ENCODE measurements at regions not wholly inside any gene's neighbourhood (a gene's known extent, or its start where the extent isn't known, plus 50 kb on each side); places are given as distances from the start of the nearest gene placed in this dataset.
"Not testable (repeated sequence)": the region's sequence is repeated elsewhere in the genome, so short reads cannot be mapped to it uniquely, and the experiment has no call there.

DNA sequence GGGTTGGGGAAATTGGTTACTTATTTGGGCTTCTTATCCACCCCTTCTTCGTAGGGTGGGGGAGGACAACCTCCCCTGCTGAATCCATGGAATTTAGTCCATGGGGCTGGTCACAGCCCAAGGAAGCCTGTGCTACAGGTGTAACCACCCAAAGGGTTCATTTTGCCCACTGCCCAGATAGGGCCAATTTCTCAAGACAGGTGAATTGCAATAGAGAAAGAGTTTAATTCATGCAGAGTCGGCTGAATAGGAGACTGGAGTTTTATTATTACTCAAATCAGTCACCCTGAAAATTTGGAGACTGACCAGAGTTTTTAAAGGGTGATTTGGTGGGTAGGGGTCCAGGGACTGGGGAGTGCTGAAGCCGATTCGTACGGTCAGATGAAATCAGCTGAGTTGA, 101.5 kb upstream of the HS3ST2 start:
- Histone ChIP-seq H3K4me3 (ENCODE audit: low read length) (no peak overlapping the region), H3K4me2 (ENCODE audit: low read depth, low read length) (no peak overlapping the region)
- no peak for TF ChIP-seq EZH2 (optimal IDR thresholded peaks at IDR 0.05; ENCODE audit: low read depth, low read length)
- no peak for TF ChIP-seq EZH2phosphoT487 (IDR thresholded peaks at IDR 0.05; ENCODE audit: low read length)
- TF ChIP-seq, protein P1, sequence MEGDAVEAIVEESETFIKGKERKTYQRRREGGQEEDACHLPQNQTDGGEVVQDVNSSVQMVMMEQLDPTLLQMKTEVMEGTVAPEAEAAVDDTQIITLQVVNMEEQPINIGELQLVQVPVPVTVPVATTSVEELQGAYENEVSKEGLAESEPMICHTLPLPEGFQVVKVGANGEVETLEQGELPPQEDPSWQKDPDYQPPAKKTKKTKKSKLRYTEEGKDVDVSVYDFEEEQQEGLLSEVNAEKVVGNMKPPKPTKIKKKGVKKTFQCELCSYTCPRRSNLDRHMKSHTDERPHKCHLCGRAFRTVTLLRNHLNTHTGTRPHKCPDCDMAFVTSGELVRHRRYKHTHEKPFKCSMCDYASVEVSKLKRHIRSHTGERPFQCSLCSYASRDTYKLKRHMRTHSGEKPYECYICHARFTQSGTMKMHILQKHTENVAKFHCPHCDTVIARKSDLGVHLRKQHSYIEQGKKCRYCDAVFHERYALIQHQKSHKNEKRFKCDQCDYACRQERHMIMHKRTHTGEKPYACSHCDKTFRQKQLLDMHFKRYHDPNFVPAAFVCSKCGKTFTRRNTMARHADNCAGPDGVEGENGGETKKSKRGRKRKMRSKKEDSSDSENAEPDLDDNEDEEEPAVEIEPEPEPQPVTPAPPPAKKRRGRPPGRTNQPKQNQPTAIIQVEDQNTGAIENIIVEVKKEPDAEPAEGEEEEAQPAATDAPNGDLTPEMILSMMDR (IDR thresholded peaks at IDR 0.05; ENCODE audit: low read length), result no peak

DNA sequence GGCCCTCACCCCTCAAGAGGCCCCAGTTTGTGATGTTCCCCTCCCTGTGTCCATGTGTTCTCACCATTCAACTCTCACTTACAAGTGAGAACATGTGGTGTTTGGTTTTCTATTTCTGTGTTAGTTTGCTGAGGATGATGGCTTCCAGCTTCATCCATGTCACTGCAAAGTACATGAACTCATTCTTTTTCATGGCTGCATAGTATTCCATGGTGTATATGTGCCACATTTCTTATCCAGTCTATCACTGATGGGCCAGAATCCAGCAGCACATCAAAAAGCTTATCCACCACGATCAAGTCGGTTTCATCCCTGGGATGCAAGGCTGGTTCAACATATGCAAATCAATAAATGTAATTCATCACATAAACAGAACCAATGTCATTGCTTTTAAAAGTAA, 95.4 kb upstream of the HS3ST2 start:
- not testable (repeated sequence) for H3K9ac ChIP-seq (ENCODE audit: low read length); H3K27me3 ChIP-seq (replicated peaks; ENCODE audit: insufficient read depth, low read length); H4K20me1 ChIP-seq (ENCODE audit: insufficient read depth, low read length); H3K4me3 ChIP-seq (ENCODE audit: low read length); H3K4me2 ChIP-seq (ENCODE audit: low read depth, low read length); H3K9me2 ChIP-seq (replicated peaks; ENCODE audit: insufficient read depth, low read length); H3K36me3 ChIP-seq (replicated peaks; ENCODE audit: insufficient read depth, low read length); H3K4me1 ChIP-seq (ENCODE audit: low read length); H3K79me2 ChIP-seq (ENCODE audit: low read length); H3K27ac ChIP-seq (ENCODE audit: low read length); H2AFZ ChIP-seq (ENCODE audit: low read length); H3K9me3 ChIP-seq (replicated peaks; ENCODE audit: insufficient read depth, low read length); DNase-seq; H3F3A ChIP-seq (ENCODE audit: insufficient read depth, low read length)

More for the DNA sequence above, 101.5 kb upstream of the HS3ST2 start:
- H3K27me3 ChIP-seq (replicated peaks; ENCODE audit: insufficient read depth, low read length), result no peaks in the 10 kb centered on the region
- H2AFZ ChIP-seq (ENCODE audit: low read length), result no peak overlapping the region
- DNase-seq, result no peak
- no peaks in the 10 kb centered on the region for H3K4me1 ChIP-seq (ENCODE audit: low read length)
- no peaks in the 10 kb centered on the region for H3K79me2 ChIP-seq (ENCODE audit: low read length)
- no peak overlapping the region for H3K9ac ChIP-seq (ENCODE audit: low read length)
- H3K9me2 ChIP-seq (replicated peaks; ENCODE audit: insufficient read depth, low read length), result no peaks in the 10 kb centered on the region
- no peak overlapping the region for H3K27ac ChIP-seq (ENCODE audit: low read length)
- H3F3A ChIP-seq (ENCODE audit: insufficient read depth, low read length), result no peaks in the 10 kb centered on the region
- no peaks in the 10 kb centered on the region for H4K20me1 ChIP-seq (ENCODE audit: insufficient read depth, low read length)
- H3K9me3 ChIP-seq (replicated peaks; ENCODE audit: insufficient read depth, low read length), result no peaks in the 10 kb centered on the region
- no peaks in the 10 kb centered on the region for H3K36me3 ChIP-seq (replicated peaks; ENCODE audit: insufficient read depth, low read length)

DNA sequence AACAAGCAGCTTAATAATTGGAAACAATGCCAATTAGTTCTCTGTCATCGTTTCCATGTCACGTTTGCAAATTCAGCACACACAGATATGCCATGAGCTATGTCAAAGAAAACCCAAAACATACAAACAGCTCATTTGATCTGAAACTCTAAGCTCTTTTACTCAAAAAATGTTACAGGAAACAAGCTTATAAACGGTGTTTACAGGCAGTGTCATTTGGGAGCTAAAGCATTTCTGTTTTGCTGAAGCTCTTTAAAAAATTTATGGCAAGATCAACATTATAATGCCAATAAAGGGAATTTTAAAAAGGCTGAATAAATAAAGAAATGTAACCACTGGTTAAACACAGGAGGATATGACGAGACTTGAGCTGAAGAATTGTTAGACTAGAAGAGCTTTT, 94.0 kb upstream of the HS3ST2 start:
- Histone ChIP-seq H3F3A (ENCODE audit: insufficient read depth, low read length) (no peaks in the 10 kb centered on the region), H3K4me1 (ENCODE audit: low read length) (no peaks in the 10 kb centered on the region), H3K4me3 (ENCODE audit: low read length) (no peak overlapping the region), H3K9ac (ENCODE audit: low read length) (no peak overlapping the region), H3K4me2 (ENCODE audit: low read depth, low read length) (no peak overlapping the region), H3K27me3 (replicated peaks; ENCODE audit: insufficient read depth, low read length) (no peaks in the 10 kb centered on the region), H2AFZ (ENCODE audit: low read length) (no peak overlapping the region), H3K36me3 (replicated peaks; ENCODE audit: insufficient read depth, low read length) (no peaks in the 10 kb centered on the region), H3K79me2 (ENCODE audit: low read length) (no peaks in the 10 kb centered on the region), H3K9me2 (replicated peaks; ENCODE audit: insufficient read depth, low read length) (no peaks in the 10 kb centered on the region), H3K9me3 (replicated peaks; ENCODE audit: insufficient read depth, low read length) (no peaks in the 10 kb centered on the region), H4K20me1 (ENCODE audit: insufficient read depth, low read length) (no peaks in the 10 kb centered on the region), H3K27ac (ENCODE audit: low read length) (no peak overlapping the region)
- TF ChIP-seq EZH2 (optimal IDR thresholded peaks at IDR 0.05; ENCODE audit: low read depth, low read length) (no peak), EZH2phosphoT487 (IDR thresholded peaks at IDR 0.05; ENCODE audit: low read length) (no peak)
- TF ChIP-seq, protein P1 (IDR thresholded peaks at IDR 0.05; ENCODE audit: low read length), result no peak
- DNase-seq, result no peak

DNA sequence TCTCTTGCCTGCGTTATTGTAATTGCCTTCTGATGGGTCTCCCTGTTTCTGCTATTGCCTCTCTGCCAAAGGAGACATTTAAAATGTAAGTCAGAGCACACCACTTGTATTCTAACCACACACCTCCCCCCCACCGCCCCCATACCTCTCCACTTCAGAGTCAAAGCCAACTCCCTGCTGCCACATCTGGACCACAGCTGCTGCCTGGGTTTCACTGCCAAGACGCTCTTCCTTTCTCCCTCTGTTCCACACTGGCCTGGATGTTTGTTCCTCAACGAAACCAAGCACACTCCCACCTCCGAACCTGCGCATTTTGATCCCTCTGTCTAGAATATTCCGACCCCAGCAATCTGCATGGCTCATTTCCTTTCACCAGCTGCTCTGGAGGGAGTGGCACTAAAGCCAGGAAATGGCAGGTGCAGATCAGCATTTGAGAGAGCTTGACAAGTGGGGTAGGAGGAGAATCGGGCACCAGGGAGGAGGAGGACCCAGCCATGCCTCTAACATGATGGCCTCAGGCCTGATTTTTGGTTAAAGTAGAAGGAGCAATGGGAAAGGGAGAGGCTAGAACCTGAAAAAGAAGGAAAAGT, 92.4 kb upstream of the HS3ST2 start:
- no peak overlapping the region for H3K27ac ChIP-seq (ENCODE audit: low read length)
- no peaks in the 10 kb centered on the region for H3K4me1 ChIP-seq (ENCODE audit: low read length)
- no peaks in the 10 kb centered on the region for H3K36me3 ChIP-seq (replicated peaks; ENCODE audit: insufficient read depth, low read length)
- peak; percentile 30 for DNase-seq
- TF ChIP-seq EZH2 (optimal IDR thresholded peaks at IDR 0.05; ENCODE audit: low read depth, low read length), result no peak
- TF ChIP-seq, protein P1 (IDR thresholded peaks at IDR 0.05; ENCODE audit: low read length), result no peak
- no peak for TF ChIP-seq EZH2phosphoT487 (IDR thresholded peaks at IDR 0.05; ENCODE audit: low read length)
- H3K9ac ChIP-seq (ENCODE audit: low read length), result no peak overlapping the region
- no peaks in the 10 kb centered on the region for H3F3A ChIP-seq (ENCODE audit: insufficient read depth, low read length)
- no peaks in the 10 kb centered on the region for H3K9me3 ChIP-seq (replicated peaks; ENCODE audit: insufficient read depth, low read length)
- no peaks in the 10 kb centered on the region for H4K20me1 ChIP-seq (ENCODE audit: insufficient read depth, low read length)
- no peaks in the 10 kb centered on the region for H3K79me2 ChIP-seq (ENCODE audit: low read length)
- no peak overlapping the region for H3K4me3 ChIP-seq (ENCODE audit: low read length)
- no peak overlapping the region for H2AFZ ChIP-seq (ENCODE audit: low read length)
- H3K4me2 ChIP-seq (ENCODE audit: low read depth, low read length), result 0 out of 2 replicates have a peak overlapping the region, but pooled peaks have one; percentile 10
- no peaks in the 10 kb centered on the region for H3K27me3 ChIP-seq (replicated peaks; ENCODE audit: insufficient read depth, low read length)
- H3K9me2 ChIP-seq (replicated peaks; ENCODE audit: insufficient read depth, low read length), result no peaks in the 10 kb centered on the region

DNA sequence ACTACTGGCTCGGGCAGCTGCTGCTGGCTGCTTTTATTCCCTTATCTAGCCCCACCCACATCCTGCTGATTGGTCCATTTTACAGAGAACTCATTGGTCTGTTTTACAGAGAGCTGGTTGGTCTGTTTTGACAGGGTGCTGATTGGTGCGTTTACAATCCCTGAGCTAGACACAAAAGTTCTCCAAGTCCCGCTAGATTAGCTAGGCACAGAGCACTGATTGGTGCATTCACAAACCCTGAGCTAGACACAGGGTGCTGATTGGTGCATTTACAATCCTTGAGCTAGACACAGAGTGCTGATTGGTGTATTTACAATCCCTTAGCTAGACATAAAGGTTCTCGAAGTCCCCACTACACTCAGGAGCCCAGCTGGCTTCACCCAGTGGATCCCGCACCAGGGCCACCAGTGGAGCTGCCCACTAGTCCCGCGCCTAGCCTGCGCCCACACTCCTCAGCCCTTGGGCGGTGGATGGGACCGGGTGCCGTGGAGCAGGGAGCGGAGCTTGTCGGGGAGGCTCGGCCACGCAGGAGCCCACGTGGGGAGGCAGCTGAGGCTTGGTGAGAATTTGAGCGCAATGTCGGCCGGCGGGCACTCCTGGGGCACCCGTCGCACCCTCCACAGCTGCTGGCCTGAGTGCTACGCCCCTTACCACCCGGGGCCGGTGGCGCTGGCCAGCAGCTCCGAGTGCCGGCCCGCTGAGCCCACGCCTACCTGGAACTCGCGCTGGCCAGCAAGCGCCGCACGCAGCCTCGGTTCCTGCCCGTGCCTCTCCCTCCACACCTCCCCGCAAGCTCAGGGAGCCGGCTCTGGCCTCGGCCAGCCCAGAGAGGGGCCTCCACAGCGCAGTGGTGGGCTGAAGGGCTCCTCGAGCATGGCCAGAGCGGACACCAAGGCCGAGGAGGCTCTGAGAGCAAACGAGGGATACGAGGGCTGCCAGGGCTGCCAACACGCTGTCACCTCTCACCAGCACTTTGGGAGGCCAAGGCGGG, 91.1 kb upstream of the HS3ST2 start:
- not testable (repeated sequence) for H4K20me1 ChIP-seq (ENCODE audit: insufficient read depth, low read length); H3K9me3 ChIP-seq (replicated peaks; ENCODE audit: insufficient read depth, low read length); H2AFZ ChIP-seq (ENCODE audit: low read length); H3K4me1 ChIP-seq (ENCODE audit: low read length); H3K27ac ChIP-seq (ENCODE audit: low read length); H3K79me2 ChIP-seq (ENCODE audit: low read length); H3K36me3 ChIP-seq (replicated peaks; ENCODE audit: insufficient read depth, low read length); DNase-seq; H3K9ac ChIP-seq (ENCODE audit: low read length); H3K9me2 ChIP-seq (replicated peaks; ENCODE audit: insufficient read depth, low read length); H3K27me3 ChIP-seq (replicated peaks; ENCODE audit: insufficient read depth, low read length); H3K4me2 ChIP-seq (ENCODE audit: low read depth, low read length); H3K4me3 ChIP-seq (ENCODE audit: low read length); H3F3A ChIP-seq (ENCODE audit: insufficient read depth, low read length)

All from MM.1S (cell line).